ENCODE measurements at regions not wholly inside any gene's neighbourhood (a gene's known extent, or its start where the extent isn't known, plus 50 kb on each side); places are given as distances from the start of the nearest gene placed in this dataset.

- no peak for TF ChIP-seq REST (IDR thresholded peaks at IDR 0.05)
- TF ChIP-seq ZC3H11A (IDR thresholded peaks at IDR 0.05), result no peak
- no peak for TF ChIP-seq MAZ (IDR thresholded peaks at IDR 0.05; ENCODE audit: borderline replicate concordance, low read depth, low read length)
- no peak for TF ChIP-seq RFX5 (IDR thresholded peaks at IDR 0.05)
- no peak for TF ChIP-seq NPAS2 (CRISPR knock-in tag; IDR thresholded peaks at IDR 0.05; ENCODE audit: borderline replicate concordance)
- TF ChIP-seq MYC (IDR thresholded peaks at IDR 0.05; ENCODE audit: borderline replicate concordance, low read length), result no peak
- TF ChIP-seq HDAC2 (IDR thresholded peaks at IDR 0.05), result no peak
- no peak for TF ChIP-seq HOXB5 (CRISPR knock-in tag; IDR thresholded peaks at IDR 0.05)
Measured at GRCh38 chr6:15871276-15871675, 208.4 kb upstream of the DTNBP1 start (continued).

- WGBS (ENCODE audit: missing lambda C conversion rate), result 48% methylated on average over 3 of the region's 3 CpGs
- FAIRE-seq (no peak), DNase-seq (ENCODE audit: low read depth in 1 of 2, low spot score in 1 of 2) (no peak), ATAC-seq (no peak)
- no peak overlapping the region for H3K4me3 ChIP-seq
- no peak overlapping the region for H3K4me2 ChIP-seq
- POLR2A ChIA-PET, result no interaction called here
- H3K27ac ChIP-seq, result no peak overlapping the region
- no peaks in the 10 kb centered on the region for H3K4me1 ChIP-seq
- TF ChIP-seq RNF2 (IDR thresholded peaks at IDR 0.05; ENCODE audit: borderline replicate concordance, low read depth) (no peak), ZSCAN20 (CRISPR knock-in tag; IDR thresholded peaks at IDR 0.05) (no peak), MYC (IDR thresholded peaks at IDR 0.05; ENCODE audit: borderline replicate concordance, low read length) (no peak), HMGXB4 (CRISPR knock-in tag; IDR thresholded peaks at IDR 0.05; ENCODE audit: borderline replicate concordance) (no peak), E2F6 (IDR thresholded peaks at IDR 0.05; ENCODE audit: borderline replicate concordance, low read depth) (no peak), HOXA7 (CRISPR knock-in tag; IDR thresholded peaks at IDR 0.05) (no peak), RARB (CRISPR knock-in tag; IDR thresholded peaks at IDR 0.05) (no peak), NFE2L2 (conservative IDR thresholded peaks at IDR 0.05; ENCODE audit: low read length) (no peak), NR3C1 (IDR thresholded peaks at IDR 0.05) (no peak), FOSL2 (IDR thresholded peaks at IDR 0.05) (no peak), FOSL2 (CRISPR knock-in tag; IDR thresholded peaks at IDR 0.05) (no peak), CHD2 (IDR thresholded peaks at IDR 0.05; ENCODE audit: low read length, partially characterized antibody) (no peak)
- CTCF ChIA-PET, result no interaction called here
- no peaks in the 10 kb centered on the region for H3K9me3 ChIP-seq
Measured at GRCh38 chr6:15870333-15871043, 207.7 kb upstream of the DTNBP1 start.

- Histone ChIP-seq H3K4me2 (no peak overlapping the region), H3K4me3 (no peak overlapping the region), H3K27ac (no peak overlapping the region), H3K4me1 (no peaks in the 10 kb centered on the region), H3K9me3 (no peaks in the 10 kb centered on the region)
- ChIA-PET POLR2A (no interaction called here), CTCF (no interaction called here)
- FAIRE-seq (no peak), ATAC-seq (no peak), DNase-seq (ENCODE audit: low read depth in 1 of 2, low spot score in 1 of 2) (no peak)
- TF ChIP-seq RAD21 (conservative IDR thresholded peaks at IDR 0.05 in 1 of 2, IDR thresholded peaks at IDR 0.05 in 1 of 2), result no peak
- TF ChIP-seq, protein P1, sequence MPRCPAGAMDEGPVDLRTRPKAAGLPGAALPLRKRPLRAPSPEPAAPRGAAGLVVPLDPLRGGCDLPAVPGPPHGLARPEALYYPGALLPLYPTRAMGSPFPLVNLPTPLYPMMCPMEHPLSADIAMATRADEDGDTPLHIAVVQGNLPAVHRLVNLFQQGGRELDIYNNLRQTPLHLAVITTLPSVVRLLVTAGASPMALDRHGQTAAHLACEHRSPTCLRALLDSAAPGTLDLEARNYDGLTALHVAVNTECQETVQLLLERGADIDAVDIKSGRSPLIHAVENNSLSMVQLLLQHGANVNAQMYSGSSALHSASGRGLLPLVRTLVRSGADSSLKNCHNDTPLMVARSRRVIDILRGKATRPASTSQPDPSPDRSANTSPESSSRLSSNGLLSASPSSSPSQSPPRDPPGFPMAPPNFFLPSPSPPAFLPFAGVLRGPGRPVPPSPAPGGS (IDR thresholded peaks at IDR 0.05), result no peak
- TF ChIP-seq GATA3 (IDR thresholded peaks at IDR 0.05; ENCODE audit: borderline replicate concordance), result no peak
- no peak for TF ChIP-seq TFCP2L1 (CRISPR knock-in tag; IDR thresholded peaks at IDR 0.05)
- no peak for TF ChIP-seq HOXB13 (CRISPR knock-in tag; IDR thresholded peaks at IDR 0.05; ENCODE audit: low read depth)
- no peak for TF ChIP-seq HDAC2 (IDR thresholded peaks at IDR 0.05)
- TF ChIP-seq CHD2 (IDR thresholded peaks at IDR 0.05; ENCODE audit: low read length, partially characterized antibody), result no peak
- TF ChIP-seq CTCF (IDR thresholded peaks at IDR 0.05), result no peak
- no peak for TF ChIP-seq CEBPB (IDR thresholded peaks at IDR 0.05)
- TF ChIP-seq MAZ (IDR thresholded peaks at IDR 0.05; ENCODE audit: borderline replicate concordance, low read depth, low read length), result no peak
- TF ChIP-seq MYC (IDR thresholded peaks at IDR 0.05; ENCODE audit: borderline replicate concordance, low read length), result no peak
- no peak for TF ChIP-seq MAFK (IDR thresholded peaks at IDR 0.05; ENCODE audit: partially characterized antibody)
- no peak for TF ChIP-seq ZSCAN20 (CRISPR knock-in tag; IDR thresholded peaks at IDR 0.05)
Measured at GRCh38 chr6:15864708-15865062, 201.9 kb upstream of the DTNBP1 start.

All from A549 (cell line).